Activated gamma-delta T cell treated with Interleukin-2 at 50 U/mL for 16 hours (primary cell): ENCODE measurements at regions not wholly inside any gene's neighbourhood (a gene's known extent, or its start where the extent isn't known, plus 50 kb on each side); places are given as distances from the start of the nearest gene placed in this dataset.

ENCODE experiments used
- DNase-seq: peaks from one replicate; pipeline ENCODE4 v3.0.0-alpha.2; 2020

- DNase-seq = no peak
Measured at GRCh38 chr15:79230766-79231165, 51.8 kb upstream of the ANKRD34C start.

GRCh38 chr15:79222808-79223207, 59.7 kb upstream of the ANKRD34C start:
- DNase-seq = no peak

GRCh38 chr15:79221696-79222095, 60.8 kb upstream of the ANKRD34C start:
- DNase-seq = no peak

GRCh38 chr15:79219393-79220056, 63.0 kb upstream of the ANKRD34C start:
- DNase-seq = no peak

- DNase-seq = no peak
Measured at GRCh38 chr15:79218588-79219200, 63.8 kb upstream of the ANKRD34C start.

GRCh38 chr15:79213650-79214049, 68.9 kb upstream of the ANKRD34C start:
- DNase-seq = no peak

GRCh38 chr15:79212589-79213157, 69.8 kb upstream of the ANKRD34C start:
- DNase-seq = no peak

GRCh38 chr15:79211481-79211880, 71.0 kb upstream of the ANKRD34C start:
- DNase-seq = no peak

GRCh38 chr15:79209690-79210089, 72.8 kb upstream of the ANKRD34C start:
- no peak for DNase-seq

- no peak for DNase-seq
Measured at GRCh38 chr15:79209116-79209515, 73.4 kb upstream of the ANKRD34C start.

GRCh38 chr15:79208179-79208578, 74.3 kb upstream of the ANKRD34C start:
- no peak for DNase-seq

GRCh38 chr15:79206940-79207339, 75.6 kb upstream of the ANKRD34C start:
- no peak for DNase-seq

- no peak for DNase-seq
Measured at GRCh38 chr15:79204886-79205675, 77.4 kb upstream of the ANKRD34C start.

GRCh38 chr15:79198461-79198860, 84.1 kb upstream of the ANKRD34C start:
- no peak for DNase-seq

GRCh38 chr15:79197285-79197684, 85.2 kb upstream of the ANKRD34C start:
- DNase-seq = no peak

- no peak for DNase-seq
Measured at GRCh38 chr15:79195802-79196201, 86.7 kb upstream of the ANKRD34C start.

GRCh38 chr15:79195239-79195638, 87.3 kb upstream of the ANKRD34C start:
- DNase-seq = no peak

- no peak for DNase-seq
Measured at GRCh38 chr15:79194386-79194785, 88.1 kb upstream of the ANKRD34C start.

- no peak for DNase-seq
Measured at GRCh38 chr15:79193549-79193948, 89.0 kb upstream of the ANKRD34C start.

- no peak for DNase-seq
Measured at GRCh38 chr15:79193103-79193502, 89.4 kb upstream of the ANKRD34C start.

- DNase-seq = no peak
Measured at GRCh38 chr15:79192462-79193036, 90.0 kb upstream of the ANKRD34C start.

- no peak for DNase-seq
Measured at GRCh38 chr15:79190093-79190492, 92.4 kb upstream of the ANKRD34C start.

GRCh38 chr15:79186616-79187015, 95.9 kb upstream of the ANKRD34C start:
- no peak for DNase-seq
